Stimulated activated CD4-positive, alpha-beta T cell treated with anti-CD3 and anti-CD28 coated beads, Interleukin-12 subunit alpha, Interleukin-12 subunit beta, amount 100 ng/mL, for 24 hours (primary cell): ENCODE measurements at regions not wholly inside any gene's neighbourhood (a gene's known extent, or its start where the extent isn't known, plus 50 kb on each side); places are given as distances from the start of the nearest gene placed in this dataset.
"Not testable (repeated sequence)": the region's sequence is repeated elsewhere in the genome, so short reads cannot be mapped to it uniquely, and the experiment has no call there.

Experiments used
- DNase-seq, 2 experiments: peaks; one replicate each; pipeline ENCODE4 v3.0.0-alpha.2; 2020; ENCODE audit warnings: low read depth in 2 of 2

DNA sequence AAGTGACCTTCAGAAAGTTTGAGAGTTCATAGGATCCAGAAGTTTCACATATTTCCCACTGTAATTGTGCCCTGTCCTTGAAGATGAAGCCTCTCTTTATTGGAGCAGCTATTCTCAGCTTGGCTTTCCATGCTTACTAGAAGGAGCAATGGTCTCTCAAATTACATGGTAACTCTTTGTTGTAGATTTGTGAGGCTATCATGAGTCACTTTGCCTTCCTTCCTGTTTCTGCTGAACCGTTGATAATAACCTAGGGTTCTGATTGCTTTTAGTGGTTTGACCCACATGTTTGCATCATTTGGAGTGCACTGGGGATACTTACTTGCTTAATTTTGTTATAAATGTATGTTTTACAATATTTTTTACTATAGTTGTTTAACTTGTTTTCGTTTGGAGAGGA lies 772.9 kb upstream of the SLITRK6 start:
- no peak for DNase-seq

DNA sequence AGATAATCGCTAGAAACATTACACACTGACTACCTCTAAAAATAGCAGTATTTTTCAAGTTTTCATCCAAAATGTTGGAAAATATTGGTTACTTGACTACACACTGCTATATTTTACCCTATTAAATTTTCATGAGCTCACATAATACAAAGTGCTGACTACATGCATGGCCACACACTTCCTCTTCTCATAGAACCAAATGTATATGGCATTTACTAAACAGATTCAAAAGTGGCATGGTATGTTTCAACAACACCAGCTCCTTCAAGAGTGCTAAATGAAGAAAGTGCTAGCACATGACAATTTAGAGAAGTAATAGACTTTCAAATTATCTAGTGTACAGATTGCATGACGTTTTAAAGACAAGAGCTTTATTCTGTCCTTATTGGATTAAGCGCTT lies 780.4 kb upstream of the SLITRK6 start:
- DNase-seq, result no peak

DNA sequence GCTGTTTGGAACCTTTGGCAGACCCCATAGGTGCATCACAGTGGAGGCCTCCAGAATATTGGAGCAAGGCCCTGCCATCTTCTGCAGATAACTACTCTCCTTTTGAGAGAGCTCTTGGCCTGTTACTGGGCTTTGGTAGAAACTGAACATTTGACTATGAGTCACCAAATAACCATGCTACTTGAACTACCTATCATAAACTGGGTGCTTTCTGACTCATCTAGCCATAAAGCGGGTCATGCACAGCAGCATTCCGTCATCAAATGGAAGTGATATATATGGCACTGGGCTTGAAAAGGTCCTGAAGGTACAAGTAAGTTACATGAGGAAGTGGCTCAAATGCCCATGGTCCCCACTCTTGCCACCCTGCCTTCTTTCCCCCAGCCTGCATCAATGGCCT lies 782.5 kb upstream of the SLITRK6 start:
- DNase-seq, result no peak

DNA sequence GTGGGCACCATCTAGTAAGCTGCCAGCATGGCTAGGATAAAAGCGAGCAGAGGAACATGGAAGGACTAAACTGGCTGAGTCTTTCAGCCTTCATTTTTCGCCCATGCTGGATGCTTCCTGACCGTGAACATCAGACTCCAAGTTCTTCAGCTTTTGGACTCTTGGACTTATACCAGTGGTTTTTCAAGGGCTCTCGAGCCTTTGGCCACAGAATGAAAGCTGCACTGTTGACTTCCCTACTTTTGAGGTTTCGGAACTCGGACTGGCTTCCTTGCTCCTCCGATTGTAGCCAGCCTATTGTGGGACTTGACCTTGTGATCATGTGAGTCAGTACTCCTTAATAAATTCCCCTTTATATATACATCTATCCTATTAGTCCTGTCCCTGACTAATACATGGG lies 785.1 kb upstream of the SLITRK6 start:
- DNase-seq, result no peak

DNA sequence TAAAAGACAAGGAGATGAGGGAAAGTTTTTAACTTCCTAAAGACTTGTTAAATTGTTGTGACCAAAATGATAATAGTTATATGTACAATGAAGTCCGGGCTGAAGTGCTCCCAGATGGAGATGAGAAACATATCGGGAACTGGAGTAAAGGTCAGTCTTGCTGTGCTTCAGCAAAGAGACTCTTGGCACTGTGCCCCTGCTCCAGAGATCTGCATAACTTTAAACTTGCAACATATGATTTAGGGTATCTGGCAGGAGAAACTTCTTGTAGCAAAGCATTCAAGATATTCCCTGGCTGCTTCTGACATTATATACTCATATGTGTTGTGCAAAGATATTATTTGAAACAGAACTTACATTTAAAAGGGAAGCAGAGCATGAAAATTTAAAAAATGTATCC lies 786.6 kb upstream of the SLITRK6 start:
- DNase-seq, result no peak

DNA sequence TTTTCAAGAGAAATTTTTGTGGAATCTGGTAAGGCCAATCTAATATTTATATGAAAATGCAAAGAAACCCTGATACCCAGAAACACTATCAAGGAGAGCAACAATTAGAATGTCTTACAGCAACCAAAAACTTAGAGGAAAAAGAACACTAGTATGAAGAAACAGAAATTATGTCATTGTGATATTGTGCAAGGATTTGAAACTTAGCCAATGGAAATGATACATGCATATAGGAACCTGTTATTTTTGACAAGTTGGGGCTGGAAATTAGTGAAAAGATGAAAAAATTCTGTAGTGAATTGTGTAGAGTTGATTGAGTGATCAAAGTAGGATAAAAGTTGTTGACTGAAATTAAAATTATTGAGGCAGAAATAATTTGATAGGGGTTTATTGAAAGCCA lies 792.6 kb upstream of the SLITRK6 start:
- DNase-seq, result no peak

DNA sequence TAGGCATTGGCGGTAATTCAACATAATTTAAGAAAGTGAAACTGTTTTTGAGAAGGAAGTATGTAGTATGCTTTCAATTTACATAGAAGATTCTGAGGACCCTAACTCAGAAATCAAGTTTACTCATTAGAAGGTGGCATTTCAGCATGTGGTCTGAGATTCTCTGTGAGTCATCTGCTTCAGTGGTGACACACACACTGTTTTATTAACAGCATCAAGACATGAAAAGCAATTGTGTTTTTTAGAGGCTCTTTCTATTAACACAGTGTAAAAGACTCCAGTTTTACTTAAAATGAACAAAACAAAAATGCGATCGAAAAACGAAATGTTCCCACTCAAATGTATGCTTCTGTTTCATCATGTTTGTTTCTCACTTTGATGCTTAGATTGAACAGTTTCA lies 802.1 kb upstream of the SLITRK6 start:
- no peak for DNase-seq

DNA sequence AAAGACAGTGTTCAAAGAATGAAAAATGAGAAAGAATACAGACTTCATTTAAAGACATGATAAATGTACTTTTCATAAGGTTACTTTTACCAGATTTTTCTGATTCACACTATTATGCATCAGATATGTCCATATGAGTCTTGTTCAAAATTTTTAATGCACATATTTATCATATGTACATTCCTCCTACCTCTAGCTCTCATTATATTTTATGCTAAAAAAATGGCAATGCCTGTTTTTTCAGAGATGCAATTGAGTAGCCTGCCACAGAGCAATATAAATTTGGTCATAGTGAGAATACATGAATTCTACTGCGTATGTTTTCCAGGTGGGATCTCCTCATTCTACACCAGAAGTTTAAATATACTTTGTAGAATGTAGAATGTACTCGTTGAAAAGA lies 807.0 kb upstream of the SLITRK6 start:
- DNase-seq, result no peak

DNA sequence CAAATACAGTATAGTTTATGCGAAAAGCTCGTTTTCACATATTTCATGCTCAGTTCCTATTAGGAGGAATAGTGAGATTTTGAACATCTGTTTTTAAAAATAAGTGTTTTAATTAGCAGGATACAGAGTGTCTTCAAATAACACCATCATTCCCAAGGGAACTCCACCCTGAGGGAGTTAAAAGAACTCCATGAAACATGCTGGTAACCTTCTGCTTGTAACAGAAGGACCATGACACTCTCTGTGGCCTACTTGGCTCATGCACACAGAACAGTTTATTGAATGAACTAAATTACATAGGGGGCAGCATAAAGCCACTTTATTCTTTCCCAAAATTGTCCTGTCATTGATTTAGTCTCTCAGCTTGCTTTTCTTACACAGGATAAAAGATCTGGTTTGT lies 809.5 kb upstream of the SLITRK6 start:
- no peak for DNase-seq

DNA sequence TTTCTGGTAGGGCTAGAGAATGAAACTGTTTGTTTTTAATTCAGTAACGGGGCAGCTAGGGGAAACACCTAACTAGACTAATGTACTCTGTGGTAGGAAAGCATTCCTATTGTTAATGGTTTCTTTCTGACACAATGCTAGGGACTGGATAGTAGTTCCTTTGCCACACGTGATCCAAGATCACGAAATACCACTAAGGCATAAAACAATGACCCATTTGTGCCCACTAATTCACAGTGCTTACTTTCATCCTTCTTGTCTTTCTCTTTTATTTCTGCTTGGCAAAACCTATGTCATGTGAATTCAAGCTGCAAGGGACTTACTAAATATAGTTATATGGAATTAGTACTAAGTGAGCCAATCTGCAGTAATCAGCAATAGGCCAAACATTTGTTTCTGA lies 834.1 kb upstream of the SLITRK6 start:
- DNase-seq, result no peak

DNA sequence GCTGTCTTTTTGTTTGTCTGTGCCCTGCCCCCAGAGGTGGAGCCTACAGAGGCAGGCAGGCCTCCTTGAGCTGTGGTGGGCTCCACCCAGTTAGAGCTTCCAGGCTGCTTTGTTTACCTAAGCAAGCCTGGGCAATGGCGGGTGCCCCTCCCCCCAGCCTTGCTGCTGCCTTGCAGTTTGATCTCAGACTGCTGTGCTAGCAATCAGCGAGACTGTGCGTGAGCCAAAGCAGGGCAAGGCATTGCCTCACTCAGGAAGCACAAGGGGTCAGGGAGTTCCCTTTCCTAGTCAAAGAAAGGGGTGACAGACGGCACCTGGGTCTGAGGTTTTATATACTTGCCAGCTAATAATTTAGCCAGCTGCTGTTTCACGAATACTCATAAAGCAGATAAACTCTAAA lies 852.0 kb upstream of the SLITRK6 start:
- DNase-seq, result not testable (repeated sequence)

DNA sequence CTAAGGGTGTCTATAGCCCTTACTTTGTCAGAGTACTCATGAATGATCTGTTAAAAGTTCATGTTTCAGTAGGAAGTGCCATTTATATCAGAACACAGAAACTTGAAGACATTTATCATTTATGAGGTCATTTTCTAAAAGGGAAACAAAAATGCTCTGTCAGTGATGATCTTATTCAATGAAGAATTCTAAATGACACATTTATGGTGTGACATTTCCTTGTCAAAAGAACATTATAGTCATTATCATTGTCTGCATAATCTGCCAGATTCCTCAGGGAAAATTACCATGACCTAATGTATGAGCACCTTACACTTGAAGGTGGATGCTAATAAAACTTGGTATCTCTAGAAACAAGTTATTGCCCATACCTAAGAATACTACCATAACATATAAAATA lies 853.8 kb upstream of the SLITRK6 start:
- no peak for DNase-seq

DNA sequence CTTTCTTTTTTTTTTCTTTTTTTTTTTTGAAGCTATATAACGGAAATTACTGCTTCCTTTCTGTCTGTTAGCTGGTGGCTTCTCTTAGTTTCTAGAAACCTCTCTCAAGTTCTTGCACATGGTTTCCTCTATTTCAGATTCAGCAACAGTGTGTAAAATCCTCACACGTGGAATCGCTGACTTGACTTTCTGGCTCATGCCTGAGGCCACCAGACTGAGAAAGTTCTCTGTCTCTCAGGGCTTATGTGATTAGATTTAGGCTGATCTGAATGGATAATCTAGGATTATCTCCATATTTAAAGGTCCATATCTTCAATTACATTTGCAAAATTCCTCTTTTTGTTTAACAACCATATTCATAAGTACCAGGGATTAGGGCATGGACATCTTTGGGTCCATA lies 856.3 kb upstream of the SLITRK6 start:
- no peak for DNase-seq

DNA sequence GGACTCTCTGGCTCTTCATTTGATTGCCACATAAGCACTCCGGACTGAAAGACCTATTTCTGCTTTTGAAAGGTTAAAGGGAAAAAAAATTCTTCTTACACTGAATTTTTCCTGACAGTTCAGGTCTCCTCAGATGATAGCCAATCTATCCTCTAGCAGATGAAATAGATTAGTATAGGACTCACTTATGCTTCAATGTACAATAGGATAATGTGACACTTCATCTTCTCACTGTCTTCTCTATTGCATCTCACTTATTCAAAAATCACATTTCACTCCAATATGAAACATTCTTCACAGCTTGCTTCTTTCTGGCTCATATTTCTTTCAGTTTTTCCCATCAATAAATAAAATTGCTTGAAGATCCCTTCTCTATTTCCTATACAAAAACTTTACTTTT lies 860.9 kb upstream of the SLITRK6 start:
- DNase-seq, result no peak

DNA sequence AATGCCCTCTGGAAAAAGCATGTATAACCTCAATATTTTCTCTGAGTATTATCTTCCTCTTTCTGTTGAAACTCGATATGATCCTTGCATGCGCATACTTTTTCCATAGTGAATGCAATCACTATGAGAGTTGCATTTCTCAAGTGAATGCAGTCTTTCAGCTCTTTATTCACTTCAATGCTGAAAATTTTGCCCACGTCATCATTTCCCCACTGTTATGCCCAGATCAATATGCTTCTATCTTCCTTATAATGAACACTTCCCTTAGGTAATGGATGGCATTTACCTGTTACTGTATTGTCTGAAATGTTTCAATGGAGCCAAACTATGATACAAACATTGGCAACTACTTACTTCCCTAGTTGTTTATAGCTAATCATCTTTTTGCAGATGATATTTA lies 866.6 kb upstream of the SLITRK6 start:
- no peak for DNase-seq

DNA sequence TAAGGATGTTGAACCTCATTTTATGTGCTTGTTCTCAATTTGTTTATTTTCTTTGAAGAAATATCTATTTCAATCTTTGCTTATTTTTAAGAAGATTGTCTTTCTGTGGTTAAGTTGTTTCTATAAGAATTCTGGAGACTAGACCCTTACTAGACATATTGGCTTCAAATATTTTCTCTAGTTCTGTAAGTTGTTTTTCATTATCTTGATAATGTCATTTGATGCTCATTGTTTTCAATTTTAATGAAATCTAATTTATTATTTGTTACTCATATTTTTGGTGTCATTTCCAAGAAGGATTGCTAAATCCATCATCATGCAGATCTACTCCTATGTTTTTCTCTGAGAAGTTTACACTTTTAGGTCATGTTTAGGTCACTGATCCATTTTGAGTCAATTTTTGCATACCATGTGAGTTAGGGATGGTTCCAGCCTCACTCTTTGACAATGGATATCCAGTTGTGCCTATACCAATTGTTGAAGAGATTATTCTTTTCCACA lies 874.8 kb upstream of the SLITRK6 start:
- DNase-seq, result no peak

DNA sequence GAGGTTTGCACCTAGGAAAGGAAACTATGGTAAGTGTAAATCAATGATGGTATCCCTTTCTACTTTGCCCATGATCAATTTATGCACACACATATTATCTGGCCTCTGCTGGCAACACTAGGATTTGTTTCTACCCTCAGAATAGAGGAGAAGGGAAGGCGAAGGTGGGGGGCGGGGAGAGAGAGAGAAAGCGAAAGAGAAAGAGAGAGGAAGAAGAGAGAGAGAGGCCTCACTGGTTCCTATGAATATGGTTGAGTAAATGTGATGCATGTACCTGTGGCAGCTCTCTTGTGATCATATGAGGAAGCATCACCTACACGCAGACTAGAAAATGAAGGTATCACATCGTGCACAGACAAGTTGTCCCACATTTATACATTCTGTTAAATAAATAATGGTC lies 882.0 kb upstream of the SLITRK6 start:
- no peak for DNase-seq

DNA sequence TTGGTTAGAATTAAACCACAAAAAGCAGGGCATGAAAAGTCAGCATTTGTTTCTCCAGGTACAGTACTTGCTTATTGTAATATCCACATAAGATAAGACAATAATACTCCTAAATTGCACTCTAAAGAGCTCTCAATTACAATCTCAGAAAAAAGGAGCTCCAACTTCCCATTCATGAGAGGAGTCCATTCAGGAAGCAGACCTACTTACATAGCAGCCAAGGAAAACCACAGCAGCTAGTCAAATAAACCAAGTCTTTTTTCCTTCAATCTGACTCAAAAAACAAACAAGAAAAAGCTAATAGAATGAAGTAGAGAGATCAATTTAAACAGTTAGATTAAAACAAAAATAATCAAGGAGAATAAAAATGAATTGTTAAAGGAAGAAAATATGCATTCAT lies 885.2 kb upstream of the SLITRK6 start:
- DNase-seq, result no peak

DNA sequence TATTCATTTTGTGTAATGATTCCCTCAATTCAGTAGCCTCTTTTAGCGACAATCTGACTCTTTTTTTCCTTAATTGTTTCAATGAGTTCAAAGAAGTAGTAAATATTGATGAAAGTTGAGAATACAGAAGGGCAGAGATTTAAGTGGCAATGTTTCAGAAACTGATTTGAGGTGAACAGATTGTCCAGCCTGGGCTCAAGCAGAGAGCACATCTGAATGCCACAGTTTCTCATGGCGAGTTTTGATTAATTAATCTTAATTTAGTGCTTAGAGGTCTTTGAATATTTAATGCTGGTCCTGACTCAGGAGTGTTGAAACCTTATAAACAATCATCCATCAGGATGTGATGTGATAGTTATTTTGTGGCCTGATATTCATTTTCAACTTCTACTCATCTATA lies 890.7 kb upstream of the SLITRK6 start:
- DNase-seq, result no peak

DNA sequence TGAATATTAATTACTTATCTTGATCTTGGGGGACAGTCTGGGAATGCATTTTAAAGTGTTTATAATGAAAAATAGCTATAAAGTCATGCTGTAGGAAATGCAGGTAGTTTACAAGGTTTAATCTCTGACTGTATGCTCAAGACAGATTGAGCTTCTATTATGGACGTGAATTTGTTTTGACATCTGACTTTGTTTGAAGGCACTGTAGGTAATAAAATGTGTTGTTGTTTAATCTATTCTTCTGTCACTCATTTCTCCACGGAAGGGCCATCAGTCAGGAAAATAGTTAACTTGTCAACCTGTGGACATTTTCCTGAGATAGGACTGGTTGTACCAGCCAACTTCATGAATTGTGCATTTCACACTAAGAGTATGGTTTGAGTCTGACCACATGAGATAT lies 893.1 kb upstream of the SLITRK6 start:
- DNase-seq, result no peak

DNA sequence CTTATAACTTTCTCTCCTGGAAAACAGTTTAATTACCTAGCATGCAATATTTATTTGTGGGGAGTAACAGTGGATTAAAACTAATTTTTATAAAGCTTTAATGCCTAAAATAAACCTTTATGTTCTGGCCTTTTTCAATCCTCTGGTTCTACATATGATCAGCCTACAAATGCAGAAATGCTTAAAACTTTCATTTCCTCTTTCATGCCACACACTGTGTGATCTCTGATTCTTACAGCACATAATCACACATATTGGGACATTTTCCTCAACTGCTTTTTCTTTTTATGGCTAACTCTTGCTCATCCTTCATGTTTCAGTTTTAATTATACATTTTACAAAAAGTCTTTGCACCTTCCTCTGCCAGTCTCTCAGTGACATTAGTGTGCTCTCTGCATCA lies 910.8 kb upstream of the SLITRK6 start:
- no peak for DNase-seq

DNA sequence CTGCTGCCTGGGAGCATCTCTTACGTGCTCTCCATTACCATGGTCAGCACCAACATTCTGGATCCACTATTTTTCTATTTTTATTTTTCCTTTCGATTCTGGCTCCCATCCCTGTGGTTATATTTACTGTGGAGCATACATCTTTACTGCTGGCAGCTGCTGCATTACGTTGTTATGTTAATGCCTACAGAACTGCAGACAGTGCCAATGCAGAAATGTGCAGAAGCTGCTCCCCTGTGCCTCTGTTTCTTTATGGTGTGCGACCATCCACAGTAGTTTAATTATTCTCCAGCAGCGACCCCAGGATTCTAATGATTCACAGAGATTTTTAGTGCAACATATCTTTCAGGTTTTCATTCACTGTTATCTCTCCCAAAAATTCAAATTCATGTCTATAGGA lies 911.7 kb upstream of the SLITRK6 start:
- no peak for DNase-seq

DNA sequence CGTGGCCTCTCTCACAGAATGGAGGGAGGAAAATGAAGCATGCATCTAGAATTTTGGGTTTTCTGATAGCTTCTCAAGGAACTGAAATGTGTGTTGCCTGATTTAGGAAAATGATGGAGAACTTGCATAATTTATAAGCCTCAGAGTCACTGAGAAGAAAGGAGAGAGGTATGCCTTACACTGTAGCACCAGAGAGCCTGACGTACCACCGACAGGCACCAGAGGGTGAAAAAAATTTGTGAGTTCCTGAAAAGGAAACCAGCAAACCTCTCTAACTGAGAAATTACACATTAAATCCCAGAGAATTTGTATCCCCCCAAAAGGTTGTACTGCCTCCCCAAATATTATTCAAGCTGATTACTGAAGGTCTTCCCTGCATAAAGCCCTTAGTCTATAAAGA lies 915.3 kb upstream of the SLITRK6 start:
- no peak for DNase-seq

DNA sequence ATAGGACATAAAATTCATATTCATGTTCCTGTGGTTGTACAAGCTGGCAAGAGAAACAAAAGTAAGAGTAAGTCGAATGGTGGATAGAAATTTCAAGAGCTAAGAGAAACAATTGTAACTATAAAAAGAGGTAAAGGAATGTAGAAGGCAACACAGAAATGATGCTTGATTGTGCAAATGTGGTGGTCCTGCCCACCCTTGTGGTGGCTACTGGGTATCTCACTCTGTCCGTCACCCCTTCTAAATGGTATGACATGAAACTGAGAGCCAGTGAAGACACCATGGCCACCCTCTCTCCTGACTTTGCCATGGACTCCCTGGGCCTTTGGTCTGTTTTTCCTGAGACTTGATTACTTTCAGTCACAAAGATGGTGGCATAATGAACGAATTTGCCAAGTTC lies 925.9 kb upstream of the SLITRK6 start:
- no peak for DNase-seq

DNA sequence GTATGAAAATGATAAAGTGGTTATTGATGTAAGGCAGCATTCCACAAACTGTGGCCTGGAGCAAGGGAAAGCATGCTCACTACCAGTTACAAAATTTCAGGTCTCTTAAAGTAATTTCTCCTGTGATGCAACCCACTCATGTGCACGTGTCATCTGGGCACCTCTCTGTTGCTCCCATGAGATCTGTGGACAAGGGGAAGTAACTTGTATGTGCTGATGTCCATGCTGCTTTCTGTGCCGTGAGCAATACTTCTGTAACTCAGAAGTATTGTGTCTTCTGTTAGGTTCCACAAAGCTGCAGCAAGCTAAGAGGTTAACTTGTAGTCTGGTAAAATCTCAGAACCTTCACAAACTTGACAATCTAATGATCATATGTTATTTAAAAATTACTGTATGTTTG lies 930.0 kb upstream of the SLITRK6 start:
- DNase-seq, result no peak
